A549 (cell line): ENCODE measurements at regions not wholly inside any gene's neighbourhood (a gene's known extent, or its start where the extent isn't known, plus 50 kb on each side); places are given as distances from the start of the nearest gene placed in this dataset.

Experiments used
- ATAC-seq, 2 experiments: fragments of 200-7000 bp in 1 of 2; fragments of >200 bp in 1 of 2; cut with Nextera tagmentation in 1 of 2; cut with Tn5 transposase in 1 of 2; 3 replicates each; pipeline versions ENCODE4 v1.8.0 to v1.9.1; 2018 to 2020; ENCODE audit warnings: mild to moderate bottlenecking in 1 of 2, moderate library complexity in 1 of 2
- CTCF ChIA-PET: fragments of 300-600 bp; sonication (Branson Sonifier 250); formaldehyde crosslinking; extraction: SDS; loops from one replicate; lab custom pipeline; 2021; ENCODE audit warnings: antibody characterized with exemption, inconsistent platforms; lab: Yijun Ruan, JAX
- POLR2A ChIA-PET: fragments of 350-600 bp; formaldehyde crosslinking; extraction: SDS; loops from one replicate; lab custom pipeline; 2021; ENCODE audit warnings: antibody characterized with exemption, inconsistent platforms; lab: Yijun Ruan, JAX
- DNase-seq, 2 experiments: peaks; one replicate each; pipeline versions ENCODE4 v3.0.0 to v3.0.0-alpha.2; 2011 to 2016; ENCODE audit warnings: low read depth in 1 of 2, low spot score in 1 of 2
- FAIRE-seq: peaks from 2 replicates; lab custom pipeline; 2011; peaks lifted over from hg19 to GRCh38; lab: Jason Lieb, UNC
- H3K27ac ChIP-seq, 2 experiments: fragments of >200 bp; sonication (Bioruptor Twin); formaldehyde crosslinking; 3 replicates each; pipeline ENCODE4 v1.5.1; 2016 to 2017
- H3K4me1 ChIP-seq: fragments of >200 bp; sonication (Bioruptor Twin); formaldehyde crosslinking; 3 replicates; pipeline ENCODE4 v1.6.1; 2016
- H3K4me2 ChIP-seq: fragments of >200 bp; sonication (Bioruptor Twin); formaldehyde crosslinking; 3 replicates; pipeline ENCODE4 v1.6.1; 2016
- H3K4me3 ChIP-seq: fragments of >200 bp; sonication (Bioruptor Twin); formaldehyde crosslinking; 3 replicates; pipeline ENCODE4 v1.5.1; 2016
- H3K9me3 ChIP-seq: fragments of >200 bp; sonication (Bioruptor Twin); formaldehyde crosslinking; 3 replicates; pipeline ENCODE4 v1.6.1; 2016
- CBX2 ChIP-seq: fragments of 200-600 bp; sonication (generic); IDR thresholded peaks from 2 replicates; pipeline ENCODE4 v1.6.1; 2016; ENCODE audit warnings: low read depth, mild to moderate bottlenecking, borderline replicate concordance
- CEBPB ChIP-seq, 2 experiments: fragments of >200 bp in 1 of 2; sonication (Bioruptor Twin) in 1 of 2; formaldehyde crosslinking in 1 of 2; IDR thresholded peaks; 2 replicates each; pipeline ENCODE4 v1.6.1; 2012 to 2016
- CHD4 ChIP-seq: fragments of 200-600 bp; sonication (generic); IDR thresholded peaks from 2 replicates; pipeline ENCODE4 v1.6.1; 2016; ENCODE audit warnings: antibody characterized with exemption, mild to moderate bottlenecking, borderline replicate concordance
- E2F6 ChIP-seq: IDR thresholded peaks from 2 replicates; pipeline ENCODE4 v1.6.1; 2012; ENCODE audit warnings: low read depth, borderline replicate concordance
- FOSL2 ChIP-seq, 2 experiments: fragments of 450-650 bp in 1 of 2; fragments of >200 bp in 1 of 2; sonication (Bioruptor Twin) in 1 of 2; formaldehyde crosslinking; IDR thresholded peaks; 2 replicates each; pipeline versions ENCODE4 v1.5.0 to v1.6.1; 2016 to 2020; ENCODE audit warnings: mild to moderate bottlenecking in 1 of 2, moderate library complexity in 1 of 2
- FOXS1 ChIP-seq: fragments of 250-450 bp; sonication (Bioruptor Pico); IDR thresholded peaks from 2 replicates; pipeline ENCODE4 v1.5.0; 2020; ENCODE audit warnings: mild to moderate bottlenecking, moderate library complexity
- HDAC2 ChIP-seq: fragments of 200-600 bp; sonication (generic); IDR thresholded peaks from 2 replicates; pipeline ENCODE4 v1.6.1; 2016
- HOXA7 ChIP-seq: fragments of 250-450 bp; sonication (Bioruptor Pico); IDR thresholded peaks from 2 replicates; pipeline ENCODE4 v1.5.0; 2020; ENCODE audit warnings: mild to moderate bottlenecking, moderate library complexity
- JUN ChIP-seq, 2 experiments: fragments of >200 bp; sonication (Bioruptor Twin); formaldehyde crosslinking; IDR thresholded peaks; 2 replicates in 1 of 2; 3 replicates in 1 of 2; pipeline ENCODE4 v1.6.1; 2016 to 2017
- JUNB ChIP-seq: fragments of >200 bp; sonication (Bioruptor Twin); formaldehyde crosslinking; IDR thresholded peaks from 2 replicates; pipeline ENCODE4 v1.6.1; 2016
- KDM1A ChIP-seq: fragments of 200-600 bp; sonication (generic); IDR thresholded peaks from 2 replicates; pipeline ENCODE4 v1.6.1; 2016; ENCODE audit warnings: low read depth, mild to moderate bottlenecking
- KDM5A ChIP-seq: fragments of 200-600 bp; sonication (generic); IDR thresholded peaks from 2 replicates; pipeline ENCODE4 v1.6.1; 2016; ENCODE audit warnings: antibody characterized with exemption, mild to moderate bottlenecking
- MYC ChIP-seq: IDR thresholded peaks from 2 replicates; pipeline ENCODE4 v1.6.1; 2012; ENCODE audit warnings: mild to moderate bottlenecking, inconsistent platforms, low read length, improper control_type of control experiment, borderline replicate concordance
- NR3C1 ChIP-seq: fragments of >200 bp; sonication (Bioruptor Twin); formaldehyde crosslinking; IDR thresholded peaks from 3 replicates; pipeline ENCODE4 v1.6.1; 2017
- POLR2A ChIP-seq: IDR thresholded peaks from 2 replicates; pipeline ENCODE4 v1.6.1; 2012; ENCODE audit warnings: mild to moderate bottlenecking, low read length
- RAD21 ChIP-seq, 2 experiments: fragments of >200 bp in 1 of 2; sonication (Bioruptor Twin) in 1 of 2; formaldehyde crosslinking in 1 of 2; IDR thresholded peaks in 1 of 2; conservative IDR thresholded peaks in 1 of 2; 2 replicates in 1 of 2; 3 replicates in 1 of 2; pipeline ENCODE4 v1.6.1; 2012 to 2018; ENCODE audit warnings: inconsistent platforms in 1 of 2
- RARB ChIP-seq: fragments of 250-450 bp; sonication (Bioruptor Pico); IDR thresholded peaks from 2 replicates; pipeline ENCODE4 v1.8.0; 2021; ENCODE audit warnings: mild to moderate bottlenecking, moderate library complexity
- SREBF2 ChIP-seq: fragments of 450-650 bp; IDR thresholded peaks from 2 replicates; pipeline ENCODE4 v1.6.1; 2014; ENCODE audit warnings: mild to moderate bottlenecking, moderate library complexity
- TP53 ChIP-seq: fragments of 250-450 bp; sonication (Bioruptor Pico); IDR thresholded peaks from 2 replicates; pipeline ENCODE4 v1.5.0; 2021; ENCODE audit warnings: mild to moderate bottlenecking, moderate library complexity
- USF2 ChIP-seq: fragments of 450-650 bp; IDR thresholded peaks from 2 replicates; pipeline ENCODE4 v1.6.1; 2014; ENCODE audit warnings: antibody characterized with exemption
- ZC3H11A ChIP-seq: fragments of 450-650 bp; IDR thresholded peaks from 2 replicates; pipeline ENCODE4 v1.6.1; 2014; ENCODE audit warnings: antibody characterized with exemption, mild to moderate bottlenecking
- WGBS: methylation state at CpG from one replicate; pipeline ENCODE4 v1.1.6; 2017; ENCODE audit errors: missing lambda C conversion rate; 5-methylcytosine and 5-hydroxymethylcytosine counted together
- TF ChIP-seq, protein P1 (sequence below): fragments of >200 bp; sonication (Bioruptor Twin); formaldehyde crosslinking; IDR thresholded peaks from 2 replicates; pipeline ENCODE4 v1.6.1; 2016

GRCh38 chr13:75145927-75146326 is 336.0 kb downstream of the TBC1D4 start:
- Histone ChIP-seq H3K4me3 (no peak overlapping the region), H3K27ac (no peak overlapping the region), H3K4me2 (no peak overlapping the region), H3K4me1 (no peaks in the 10 kb centered on the region), H3K9me3 (no peaks in the 10 kb centered on the region)
- 83% methylated on average over 1 of the region's 1 CpG for WGBS
- CTCF ChIA-PET = no interaction called here
- no peak for FAIRE-seq
- no peak for DNase-seq
- POLR2A ChIA-PET = no interaction called here
- ATAC-seq = no peak
- TF ChIP-seq FOSL2 (IDR thresholded peaks at IDR 0.05) (no peak), FOSL2 (CRISPR knock-in tag; IDR thresholded peaks at IDR 0.05) (no peak), TP53 (CRISPR knock-in tag) (no peak), JUNB (no peak), POLR2A (no peak), ZC3H11A (no peak), USF2 (no peak), SREBF2 (no peak), HDAC2 (no peak), RARB (CRISPR knock-in tag) (no peak), CHD4 (no peak), E2F6 (no peak), NR3C1 (no peak), KDM5A (no peak), HOXA7 (CRISPR knock-in tag) (no peak), JUN (IDR thresholded peaks at IDR 0.05) (no peak), RAD21 (conservative IDR thresholded peaks at IDR 0.05 in 1 of 2, IDR thresholded peaks at IDR 0.05 in 1 of 2) (no peak), CEBPB (IDR thresholded peaks at IDR 0.05) (no peak), CBX2 (no peak)
- TF ChIP-seq, protein P1, sequence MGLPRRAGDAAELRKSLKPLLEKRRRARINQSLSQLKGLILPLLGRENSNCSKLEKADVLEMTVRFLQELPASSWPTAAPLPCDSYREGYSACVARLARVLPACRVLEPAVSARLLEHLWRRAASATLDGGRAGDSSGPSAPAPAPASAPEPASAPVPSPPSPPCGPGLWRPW = no peak
- TF ChIP-seq, all 56 proteins: peak for 0

DNA sequence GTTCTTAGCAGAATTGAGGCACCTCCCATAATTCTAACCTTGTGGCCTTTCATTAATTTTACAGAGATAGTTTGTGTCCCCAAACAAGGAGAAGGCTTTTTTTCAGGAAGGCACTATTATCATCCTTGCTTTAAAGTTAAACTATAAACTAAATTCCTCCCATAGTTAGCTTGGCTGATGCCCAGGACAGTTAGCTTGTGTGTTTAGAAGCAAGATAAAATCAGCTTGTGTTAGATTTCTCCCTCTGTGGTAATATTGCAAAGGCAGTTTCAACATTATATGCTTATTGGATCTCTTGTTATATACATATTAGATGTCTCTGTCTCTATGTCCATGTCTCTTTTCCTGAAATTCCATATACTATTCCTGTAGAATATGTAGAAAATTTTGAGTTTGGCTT is 342.7 kb downstream of the TBC1D4 start:
- FAIRE-seq (no peak), DNase-seq (no peak)
- CTCF ChIA-PET = no interaction called here

DNA sequence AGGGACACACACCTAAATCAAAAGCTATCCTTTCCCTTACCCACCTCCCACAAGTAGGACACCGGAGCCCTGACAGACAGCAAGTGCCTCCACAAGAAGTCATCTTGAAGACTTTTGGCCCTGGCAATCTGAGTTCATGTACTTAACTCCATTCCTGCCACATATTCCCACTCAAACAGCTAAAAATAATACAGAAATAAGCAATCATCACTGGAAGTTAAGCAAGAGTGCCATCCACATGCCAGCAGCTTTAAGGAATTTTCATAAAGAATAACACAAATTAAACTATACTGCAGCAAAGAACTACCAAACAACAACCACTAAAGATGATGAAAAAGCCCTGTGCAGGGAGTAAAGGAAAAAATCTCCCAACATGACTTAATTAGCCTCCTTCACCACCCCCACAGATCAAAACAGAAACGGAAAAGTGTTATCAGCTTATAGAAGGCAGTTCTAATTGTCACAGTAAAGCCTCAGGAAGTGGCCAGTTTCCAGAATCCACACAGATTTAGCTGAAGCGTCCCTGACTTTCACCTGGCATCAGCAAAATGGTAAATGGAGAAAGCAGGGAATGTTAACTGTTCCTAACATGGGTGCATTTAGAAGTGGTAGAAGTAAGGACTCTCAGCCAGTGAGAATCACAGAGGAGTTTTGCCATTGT is 343.9 kb downstream of the TBC1D4 start:
- Histone ChIP-seq H3K4me3 (no peak overlapping the region), H3K4me1 (no peaks in the 10 kb centered on the region), H3K27ac (no peak overlapping the region), H3K4me2 (no peak overlapping the region), H3K9me3 (peaks cover 23% of the 10 kb centered on the region)
- ATAC-seq (no peak), DNase-seq (no peak), FAIRE-seq (no peak)
- POLR2A ChIA-PET = no interaction called here
- CTCF ChIA-PET = no interaction called here
- TF ChIP-seq HOXA7 (CRISPR knock-in tag) (no peak), MYC (no peak)
- 62% methylated on average over 3 of the region's 3 CpGs for WGBS

More for the DNA sequence above, 342.7 kb downstream of the TBC1D4 start:
- peaks cover 23% of the 10 kb centered on the region for H3K9me3 ChIP-seq
- POLR2A ChIA-PET = no interaction called here
- H3K4me2 ChIP-seq = no peak overlapping the region
- no peak for ATAC-seq
- no peak overlapping the region for H3K27ac ChIP-seq
- H3K4me1 ChIP-seq = no peaks in the 10 kb centered on the region
- TF ChIP-seq KDM1A (no peak), FOXS1 (CRISPR knock-in tag) (no peak)
- no peak overlapping the region for H3K4me3 ChIP-seq
